Loucy (cell line): ENCODE measurements at regions not wholly inside any gene's neighbourhood (a gene's known extent, or its start where the extent isn't known, plus 50 kb on each side); places are given as distances from the start of the nearest gene placed in this dataset.

Experiments used
- H2AFZ ChIP-seq: fragments of 200-600 bp; sonication (generic); 2 replicates; pipeline ENCODE4 v1.6.0; 2016; ENCODE audit warnings: antibody characterized with exemption, mild to moderate bottlenecking, low read length, moderate library complexity
- H3F3A ChIP-seq: fragments of 200-600 bp; 2 replicates; pipeline ENCODE4 v1.6.0; 2016; ENCODE audit warnings: antibody characterized with exemption, low read depth, mild to moderate bottlenecking
- H3K27me3 ChIP-seq: fragments of 200-600 bp; sonication (generic); 2 replicates; pipeline ENCODE4 v1.6.1; 2014; ENCODE audit warnings: low read length, mild to moderate bottlenecking; ENCODE audit not compliant: insufficient read depth, poor library complexity, severe bottlenecking
- H3K36me3 ChIP-seq: fragments of 200-600 bp; sonication (generic); 2 replicates; pipeline ENCODE4 v1.6.1; 2016; ENCODE audit warnings: low read length; ENCODE audit not compliant: insufficient read depth
- H3K4me1 ChIP-seq: fragments of 200-600 bp; sonication (generic); 2 replicates; pipeline ENCODE4 v1.5.1; 2014; ENCODE audit warnings: low read length, mild to moderate bottlenecking; ENCODE audit not compliant: insufficient read depth, poor library complexity, severe bottlenecking
- H3K4me2 ChIP-seq: fragments of 200-600 bp; sonication (generic); 2 replicates; pipeline ENCODE4 v1.6.0; 2014; ENCODE audit warnings: antibody characterized with exemption, low read length, low read depth, mild to moderate bottlenecking; ENCODE audit not compliant: poor library complexity, severe bottlenecking
- H3K4me3 ChIP-seq: fragments of 200-600 bp; sonication (generic); 2 replicates; pipeline ENCODE4 v1.5.1; 2014; ENCODE audit warnings: low read length, mild to moderate bottlenecking, mixed read lengths; ENCODE audit not compliant: poor library complexity, severe bottlenecking
- H3K79me2 ChIP-seq: fragments of 200-600 bp; sonication (generic); 2 replicates; pipeline ENCODE4 v1.6.1; 2014; ENCODE audit warnings: low read length; ENCODE audit not compliant: insufficient read depth
- H3K9ac ChIP-seq: fragments of 200-600 bp; sonication (generic); 2 replicates; pipeline ENCODE4 v1.6.0; 2014; ENCODE audit warnings: mild to moderate bottlenecking, low read depth, low read length, moderate library complexity; ENCODE audit not compliant: poor library complexity, severe bottlenecking
- H3K9me2 ChIP-seq: fragments of 200-600 bp; sonication (generic); replicated peaks from 2 replicates; pipeline ENCODE4 v1.6.1; 2016; ENCODE audit warnings: low read depth, low read length, mixed read lengths
- H3K9me3 ChIP-seq: fragments of 200-600 bp; sonication (generic); 2 replicates; pipeline ENCODE4 v1.6.1; 2014; ENCODE audit warnings: mild to moderate bottlenecking, antibody characterized with exemption, low read length, low read depth; ENCODE audit not compliant: insufficient read depth
- H4K20me1 ChIP-seq: fragments of 200-600 bp; sonication (generic); 2 replicates; pipeline ENCODE4 v1.6.0; 2014; ENCODE audit warnings: antibody characterized with exemption, low read length, mild to moderate bottlenecking; ENCODE audit not compliant: insufficient read depth, poor library complexity, severe bottlenecking
- EZH2phosphoT487 ChIP-seq: fragments of 200-600 bp; IDR thresholded peaks from 2 replicates; pipeline ENCODE4 v1.6.1; 2018; ENCODE audit warnings: antibody characterized with exemption, mild to moderate bottlenecking, moderate library complexity, borderline replicate concordance
- TF ChIP-seq, protein P1 (sequence below): fragments of 200-600 bp; sonication (generic); conservative IDR thresholded peaks from 2 replicates; pipeline ENCODE4 v1.5.1; 2014; ENCODE audit warnings: mild to moderate bottlenecking, antibody characterized with exemption, low read length

DNA sequence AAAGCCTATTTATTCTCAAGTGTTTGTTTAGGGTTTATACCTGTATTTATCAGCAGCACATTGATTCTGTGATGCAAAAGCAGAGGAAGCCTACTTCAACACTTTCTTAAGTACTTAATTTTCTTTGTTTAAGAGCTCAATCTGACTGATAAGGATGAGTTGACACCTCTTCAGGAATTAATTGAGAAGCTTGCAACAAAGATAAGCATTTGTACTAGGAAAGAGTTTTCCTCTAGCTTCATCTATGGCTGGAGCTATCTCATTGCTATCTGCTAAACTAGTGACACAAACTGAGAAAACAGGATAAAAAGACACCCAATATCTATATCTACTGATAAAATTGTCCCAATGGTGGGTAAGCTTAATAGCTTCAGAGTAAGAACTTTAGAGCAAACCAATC, 170.1 kb upstream of the SLITRK6 start:
- Histone ChIP-seq H3K4me3 (no peak overlapping the region), H3K9ac (no peak overlapping the region), H3K79me2 (no peaks in the 10 kb centered on the region), H3K4me1 (no peaks in the 10 kb centered on the region), H3K36me3 (no peaks in the 10 kb centered on the region), H3F3A (no peaks in the 10 kb centered on the region), H3K27me3 (no peaks in the 10 kb centered on the region), H3K9me3 (no peaks in the 10 kb centered on the region), H2AFZ (no peak overlapping the region), H4K20me1 (no peaks in the 10 kb centered on the region), H3K9me2 (no peaks in the 10 kb centered on the region), H3K4me2 (no peak overlapping the region)
- no peak for TF ChIP-seq EZH2phosphoT487
- TF ChIP-seq, protein P1, sequence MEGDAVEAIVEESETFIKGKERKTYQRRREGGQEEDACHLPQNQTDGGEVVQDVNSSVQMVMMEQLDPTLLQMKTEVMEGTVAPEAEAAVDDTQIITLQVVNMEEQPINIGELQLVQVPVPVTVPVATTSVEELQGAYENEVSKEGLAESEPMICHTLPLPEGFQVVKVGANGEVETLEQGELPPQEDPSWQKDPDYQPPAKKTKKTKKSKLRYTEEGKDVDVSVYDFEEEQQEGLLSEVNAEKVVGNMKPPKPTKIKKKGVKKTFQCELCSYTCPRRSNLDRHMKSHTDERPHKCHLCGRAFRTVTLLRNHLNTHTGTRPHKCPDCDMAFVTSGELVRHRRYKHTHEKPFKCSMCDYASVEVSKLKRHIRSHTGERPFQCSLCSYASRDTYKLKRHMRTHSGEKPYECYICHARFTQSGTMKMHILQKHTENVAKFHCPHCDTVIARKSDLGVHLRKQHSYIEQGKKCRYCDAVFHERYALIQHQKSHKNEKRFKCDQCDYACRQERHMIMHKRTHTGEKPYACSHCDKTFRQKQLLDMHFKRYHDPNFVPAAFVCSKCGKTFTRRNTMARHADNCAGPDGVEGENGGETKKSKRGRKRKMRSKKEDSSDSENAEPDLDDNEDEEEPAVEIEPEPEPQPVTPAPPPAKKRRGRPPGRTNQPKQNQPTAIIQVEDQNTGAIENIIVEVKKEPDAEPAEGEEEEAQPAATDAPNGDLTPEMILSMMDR: no peak

DNA sequence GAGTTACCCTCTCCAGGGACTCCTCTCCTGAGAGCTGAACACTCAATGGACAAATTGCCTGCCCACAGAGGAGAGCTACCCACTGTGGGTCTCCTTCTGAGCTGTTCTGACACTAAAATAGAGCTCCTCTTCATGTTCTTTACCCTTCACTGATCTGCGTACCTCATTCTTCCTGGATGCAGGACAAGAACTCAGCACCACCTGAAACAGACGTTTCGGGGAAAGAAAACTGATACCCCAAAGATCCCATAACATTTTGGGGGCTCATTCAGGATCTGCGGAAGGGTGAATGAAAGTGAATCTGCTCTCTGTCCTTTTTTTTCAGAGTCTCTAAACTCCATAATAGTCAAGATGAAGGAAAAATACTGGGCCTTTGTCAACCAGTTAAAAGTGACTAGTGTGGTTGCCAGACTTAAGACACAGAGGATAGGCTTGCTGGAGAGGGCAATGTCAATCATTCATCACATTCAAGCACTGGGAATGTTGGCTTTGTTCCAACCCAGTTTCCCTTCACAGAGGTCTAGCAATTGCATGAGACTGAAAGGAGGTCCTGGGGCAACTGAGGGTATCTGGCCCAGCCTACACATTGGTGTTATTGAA, 136.7 kb upstream of the SLITRK6 start:
- H3K79me2 ChIP-seq: no peaks in the 10 kb centered on the region
- no peak overlapping the region for H3K4me3 ChIP-seq
- no peak overlapping the region for H3K9ac ChIP-seq
- TF ChIP-seq, protein P1: no peak
- TF ChIP-seq EZH2phosphoT487: no peak
- H2AFZ ChIP-seq: no peak overlapping the region
- H4K20me1 ChIP-seq: no peaks in the 10 kb centered on the region
- no peaks in the 10 kb centered on the region for H3K36me3 ChIP-seq
- no peaks in the 10 kb centered on the region for H3K4me1 ChIP-seq
- no peaks in the 10 kb centered on the region for H3K9me2 ChIP-seq
- H3K9me3 ChIP-seq: no peaks in the 10 kb centered on the region; the same call in 1 of the 2 replicates
- H3K4me2 ChIP-seq: no peak overlapping the region
- no peaks in the 10 kb centered on the region for H3K27me3 ChIP-seq
- H3F3A ChIP-seq: no peaks in the 10 kb centered on the region

DNA sequence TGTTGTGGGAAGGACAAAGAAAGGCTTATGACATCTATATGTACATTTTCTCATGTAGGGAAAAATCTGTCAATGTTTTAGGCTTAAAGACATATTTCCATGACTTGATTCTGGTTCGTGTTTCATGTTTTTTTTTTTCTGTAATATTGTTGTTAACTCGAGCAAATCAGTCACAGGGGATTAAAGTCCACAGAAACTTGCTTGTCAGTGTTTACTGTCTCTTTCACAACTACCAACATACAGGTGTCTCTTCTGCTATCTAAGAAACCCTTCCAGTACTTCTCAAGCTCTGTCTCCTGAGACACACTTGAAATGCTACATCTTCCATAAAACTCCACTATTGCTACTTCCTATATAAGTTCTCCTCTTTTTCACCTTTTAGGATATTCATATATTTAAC, 130.9 kb upstream of the SLITRK6 start:
- Histone ChIP-seq H3K27me3 (no peaks in the 10 kb centered on the region), H3K4me1 (no peaks in the 10 kb centered on the region), H3K79me2 (no peaks in the 10 kb centered on the region), H3K9me2 (no peaks in the 10 kb centered on the region), H3K36me3 (no peaks in the 10 kb centered on the region), H3F3A (no peaks in the 10 kb centered on the region), H3K4me2 (no peak overlapping the region), H3K9ac (no peak overlapping the region), H2AFZ (no peak overlapping the region), H3K4me3 (no peak overlapping the region), H3K9me3 (no peaks in the 10 kb centered on the region), H4K20me1 (no peaks in the 10 kb centered on the region)
- TF ChIP-seq EZH2phosphoT487: no peak
- TF ChIP-seq, protein P1: no peak
